Pancreas (tissue), 10 donors: ENCODE measurements at regions not wholly inside any gene's neighbourhood (a gene's known extent, or its start where the extent isn't known, plus 50 kb on each side); places are given as distances from the start of the nearest gene placed in this dataset.

Experiments
- ATAC-seq, 4 donors: fragments of 200-7000 bp; cut with Tn5 transposase; one replicate each; pipeline versions ENCODE4 v1.8.0 to v1.9.1; 2020; ENCODE audit warnings: mild to moderate bottlenecking in 4 of 4, moderate library complexity in 4 of 4
- DNase-seq, 6 donors: peaks; one replicate each; pipeline ENCODE4 v3.0.0-alpha.2; 2020
- FAIRE-seq: peaks from 2 replicates; lab custom pipeline; 2012; peaks lifted over from hg19 to GRCh38; lab: Jason Lieb, UNC
- H3K27ac ChIP-seq, 4 donors: fragments of 200-600 bp; sonication (generic); 1 replicate in 3 of 4; 2 replicates in 1 of 4; pipeline versions ENCODE4 v1.5.0 to v1.8.0; 2020
- H3K27me3 ChIP-seq, 4 donors: fragments of 200-600 bp; one replicate each; pipeline ENCODE4 v1.8.0; 2021
- H3K36me3 ChIP-seq, 3 donors: fragments of 200-600 bp; sonication (generic) in 1 of 3; one replicate each; pipeline versions ENCODE4 v1.5.0 to v1.8.0; 2020 to 2021
- H3K4me1 ChIP-seq, 3 donors: fragments of 200-600 bp; one replicate each; pipeline ENCODE4 v1.8.0; 2021
- H3K4me3 ChIP-seq, 4 donors: fragments of 200-600 bp; sonication (generic) in 2 of 4; one replicate each; pipeline versions ENCODE4 v1.5.0 to v1.8.0; 2020 to 2021
- H3K9me3 ChIP-seq, 4 donors: fragments of 200-600 bp; one replicate each; pipeline ENCODE4 v1.8.0; 2021
- WGBS, 2 donors: extraction: QIAGEN DNeasy Blood & Tissue Kit; methylation state at CpG; one replicate each; pipeline ENCODE4 v1.1.7; 2013; 5-methylcytosine and 5-hydroxymethylcytosine counted together
- intact Hi-C, 3 donors: fragments of 100-400 bp; cut with DNase I; formaldehyde crosslinking; loops; one replicate each; pipeline versions ENCODE4 v1.11.1 to v1.14.2; 2022
- TF ChIP-seq, protein P1 (sequence below), 4 donors: fragments of 200-600 bp; sonication (generic) in 3 of 4; IDR thresholded peaks; one replicate each; pipeline versions ENCODE4 v1.5.0 to v1.8.0; 2021; ENCODE audit warnings: antibody characterized with exemption in 4 of 4
- donor health status: healthy with polysubstance abuse.
- donor health status: DM: no; HTN: no; CAD: no; lungs with moderate emphysema.
- donor health status: DM: no; HTN: no; CAD: no.
- donor health status: control.
- donor health status: control.
- donor health status: Bipolar disorder and iron deficiency.
- donor health status: DM: yes; HTN: yes; CAD: no.
- donor health status: DM: no; HTN: no; CAD: no.
- donor health status: DM: no; HTN: no; CAD: no.
- donor health status: DM: yes; HTN: yes; CAD: no.

GRCh38 chr16:66273053-66273452 is 93.4 kb upstream of the CDH5 start:
- intact Hi-C loops = no loop called here
- no peaks in the 10 kb centered on the region for H3K4me1 ChIP-seq
- H3K4me3 ChIP-seq = no peak overlapping the region
- DNase-seq (no peak), ATAC-seq (no peak), FAIRE-seq (no peak)
- WGBS, 2 donors = 52 to 60% methylated on average over 4 of the region's 4 CpGs
- H3K9me3 ChIP-seq = no peaks in the 10 kb centered on the region
- no peaks in the 10 kb centered on the region for H3K27me3 ChIP-seq
- no peak overlapping the region for H3K27ac ChIP-seq
- H3K36me3 ChIP-seq = no peaks in the 10 kb centered on the region
- TF ChIP-seq, protein P1, sequence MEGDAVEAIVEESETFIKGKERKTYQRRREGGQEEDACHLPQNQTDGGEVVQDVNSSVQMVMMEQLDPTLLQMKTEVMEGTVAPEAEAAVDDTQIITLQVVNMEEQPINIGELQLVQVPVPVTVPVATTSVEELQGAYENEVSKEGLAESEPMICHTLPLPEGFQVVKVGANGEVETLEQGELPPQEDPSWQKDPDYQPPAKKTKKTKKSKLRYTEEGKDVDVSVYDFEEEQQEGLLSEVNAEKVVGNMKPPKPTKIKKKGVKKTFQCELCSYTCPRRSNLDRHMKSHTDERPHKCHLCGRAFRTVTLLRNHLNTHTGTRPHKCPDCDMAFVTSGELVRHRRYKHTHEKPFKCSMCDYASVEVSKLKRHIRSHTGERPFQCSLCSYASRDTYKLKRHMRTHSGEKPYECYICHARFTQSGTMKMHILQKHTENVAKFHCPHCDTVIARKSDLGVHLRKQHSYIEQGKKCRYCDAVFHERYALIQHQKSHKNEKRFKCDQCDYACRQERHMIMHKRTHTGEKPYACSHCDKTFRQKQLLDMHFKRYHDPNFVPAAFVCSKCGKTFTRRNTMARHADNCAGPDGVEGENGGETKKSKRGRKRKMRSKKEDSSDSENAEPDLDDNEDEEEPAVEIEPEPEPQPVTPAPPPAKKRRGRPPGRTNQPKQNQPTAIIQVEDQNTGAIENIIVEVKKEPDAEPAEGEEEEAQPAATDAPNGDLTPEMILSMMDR (IDR thresholded peaks at IDR 0.05) = no peak

GRCh38 chr16:66272461-66272860 is 94.0 kb upstream of the CDH5 start:
- Histone ChIP-seq H3K27ac (no peak overlapping the region), H3K36me3 (no peaks in the 10 kb centered on the region), H3K9me3 (no peaks in the 10 kb centered on the region), H3K27me3 (no peaks in the 10 kb centered on the region), H3K4me3 (no peak overlapping the region), H3K4me1 (no peaks in the 10 kb centered on the region)
- WGBS, 2 donors = 66 to 81% methylated on average over 6 of the region's 6 CpGs
- FAIRE-seq = no peak
- no peak for DNase-seq
- ATAC-seq = no peak
- intact Hi-C loops = no loop called here
- TF ChIP-seq, protein P1 (IDR thresholded peaks at IDR 0.05) = no peak

DNA sequence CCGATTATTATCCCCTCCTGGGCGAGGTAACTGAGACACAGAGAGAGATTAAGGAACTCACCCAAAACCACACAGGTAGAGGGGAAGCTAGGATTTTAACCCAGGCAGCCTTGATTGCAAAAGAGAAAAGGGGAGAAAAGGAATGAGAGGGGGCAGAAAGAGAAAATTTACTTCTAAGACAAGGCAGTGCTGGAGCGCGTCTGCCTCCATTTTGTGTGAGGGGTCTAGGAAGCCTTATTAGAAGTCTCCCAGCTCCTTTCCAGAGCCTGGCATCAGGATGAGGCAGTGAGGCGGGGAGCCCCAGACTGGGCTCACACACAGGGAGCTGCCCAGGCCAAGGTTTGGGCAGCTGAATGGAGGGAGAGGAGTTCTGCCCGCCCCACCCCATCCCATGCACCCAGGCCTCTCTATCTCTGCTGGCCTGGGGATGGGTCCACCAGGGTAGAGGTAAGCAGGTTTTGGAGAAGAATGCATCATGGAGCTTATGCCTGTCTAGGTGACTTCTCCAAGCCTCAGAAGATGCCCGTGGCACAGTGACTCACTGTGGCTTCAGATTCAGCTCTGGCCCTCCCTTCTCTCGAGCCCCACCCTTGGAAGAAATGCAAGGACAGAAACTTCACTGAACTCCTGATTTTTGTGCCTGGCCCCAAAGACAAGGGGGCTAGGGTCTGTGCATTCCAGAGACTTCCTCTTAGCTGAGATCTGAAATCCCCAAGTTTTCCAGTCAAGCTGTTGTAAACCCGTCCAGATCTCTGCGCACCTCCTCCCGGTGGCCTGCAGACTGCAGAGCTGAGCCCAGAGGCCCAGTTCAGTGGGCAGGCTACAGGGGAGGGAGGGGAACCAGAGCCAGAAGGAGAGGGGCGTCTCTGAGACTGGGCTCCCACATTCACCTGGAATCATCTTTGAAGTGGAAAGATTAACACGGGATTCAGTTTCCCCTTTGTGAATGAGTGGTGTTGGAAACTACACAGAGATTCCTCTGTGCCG is 95.1 kb upstream of the CDH5 start:
- Histone ChIP-seq H3K9me3 (no peaks in the 10 kb centered on the region), H3K27me3 (no peaks in the 10 kb centered on the region), H3K4me3 (no peak overlapping the region), H3K36me3 (no peaks in the 10 kb centered on the region), H3K27ac (no peak overlapping the region), H3K4me1 (no peaks in the 10 kb centered on the region)
- no peak for FAIRE-seq
- intact Hi-C loops = no loop called here
- DNase-seq = no peak
- WGBS, 2 donors = 79 to 86% methylated on average over 14 of the region's 14 CpGs
- TF ChIP-seq, protein P1 (IDR thresholded peaks at IDR 0.05) = no peak
- no peak for ATAC-seq

DNA sequence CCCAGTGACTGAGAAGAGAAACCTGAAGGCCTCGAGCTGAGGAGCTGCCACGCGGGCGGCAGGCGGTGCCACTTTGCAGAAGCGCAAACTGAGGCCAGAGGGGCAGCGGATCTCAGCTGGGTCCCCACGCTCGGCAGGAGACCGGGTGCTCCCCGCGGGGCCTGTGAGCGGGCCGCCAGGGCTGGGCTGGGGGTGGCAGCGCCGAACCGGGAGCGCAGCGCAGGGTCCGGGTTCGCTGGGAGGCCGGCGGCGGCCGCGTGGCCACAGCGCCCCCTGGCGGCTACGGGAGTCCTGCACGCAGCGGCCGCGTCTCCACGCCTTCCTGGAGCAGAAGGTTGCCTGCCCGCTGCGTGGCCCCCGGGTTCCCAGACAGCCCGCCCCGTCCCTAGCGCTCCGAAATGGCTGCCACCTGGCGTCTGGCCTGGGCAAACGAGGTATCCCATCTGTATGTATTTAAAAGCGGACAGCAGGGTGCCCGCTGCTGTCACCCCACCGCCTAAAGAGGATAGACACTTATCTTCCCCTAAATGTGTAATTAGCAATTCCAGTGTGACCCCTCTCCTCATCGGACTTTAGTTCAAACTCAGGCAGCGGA is 96.1 kb upstream of the CDH5 start:
- 7 to 11% methylated on average over 47 to 48 of the region's 48 CpGs for WGBS, 2 donors
- FAIRE-seq (no peak), DNase-seq (peak; percentile 17 to 92 (median 62)), ATAC-seq (peak; percentile 72 to 86 (median 81))
- no peaks in the 10 kb centered on the region for H3K36me3 ChIP-seq
- no peaks in the 10 kb centered on the region for H3K9me3 ChIP-seq
- no peaks in the 10 kb centered on the region for H3K4me1 ChIP-seq
- H3K27ac ChIP-seq = no peak overlapping the region
- TF ChIP-seq, protein P1 (IDR thresholded peaks at IDR 0.05) = peak; percentile 93 to 98 (median 98)
- intact Hi-C loops = no loop called here
- no peaks in the 10 kb centered on the region for H3K27me3 ChIP-seq
- peak overlapping the region in 2 of 4 donors; percentile 18 to 33 for H3K4me3 ChIP-seq
